GM23248 (cell line): ENCODE measurements at regions not wholly inside any gene's neighbourhood (a gene's known extent, or its start where the extent isn't known, plus 50 kb on each side); places are given as distances from the start of the nearest gene placed in this dataset.

ENCODE experiments used
- EZH2 ChIP-seq: fragments of 200-600 bp; sonication (generic); IDR thresholded peaks from 2 replicates; pipeline ENCODE4 v1.6.1; 2018; ENCODE audit warnings: antibody characterized with exemption, mild to moderate bottlenecking; ENCODE audit not compliant: insufficient read depth, poor library complexity, severe bottlenecking
- EZH2phosphoT487 ChIP-seq: fragments of 200-600 bp; sonication (generic); IDR thresholded peaks from 2 replicates; pipeline ENCODE4 v1.6.1; 2018; ENCODE audit warnings: antibody characterized with exemption, moderate library complexity, mild to moderate bottlenecking, low read depth; ENCODE audit not compliant: insufficient read depth

DNA sequence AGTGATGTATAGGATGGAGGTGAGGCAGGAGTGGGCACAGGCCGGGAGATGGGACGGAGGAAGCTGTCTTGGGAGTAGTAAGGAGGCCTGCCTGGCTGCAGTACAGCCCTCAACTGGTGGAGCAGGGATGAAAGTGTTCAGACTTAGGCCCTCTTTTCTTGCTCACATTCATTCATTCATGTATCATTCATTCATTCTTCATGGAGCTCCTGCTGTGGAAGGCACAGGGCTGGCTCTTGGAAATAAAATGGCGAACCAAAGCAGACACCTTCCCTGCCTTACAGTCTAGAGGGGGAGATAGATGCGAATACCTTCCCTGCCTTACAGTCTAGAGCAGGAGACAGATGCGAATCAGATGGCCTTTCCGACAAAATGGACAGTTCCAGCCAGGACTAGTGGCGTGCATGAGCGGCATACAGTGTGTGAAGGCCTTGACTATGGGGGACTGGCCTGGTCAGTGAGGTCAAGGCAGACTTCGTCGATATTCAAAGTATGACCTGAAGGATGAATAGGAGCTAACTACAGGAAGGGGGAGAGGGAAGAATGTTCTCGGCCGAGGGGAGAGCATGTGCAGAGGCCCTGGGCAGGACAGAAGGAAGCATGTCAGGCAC is 143.2 kb upstream of the TLE3 start:
- TF ChIP-seq EZH2, result no peak
- TF ChIP-seq EZH2phosphoT487, result no peak
